ENCODE measurements at regions not wholly inside any gene's neighbourhood (a gene's known extent, or its start where the extent isn't known, plus 50 kb on each side); places are given as distances from the start of the nearest gene placed in this dataset.

- TF ChIP-seq, protein P1, sequence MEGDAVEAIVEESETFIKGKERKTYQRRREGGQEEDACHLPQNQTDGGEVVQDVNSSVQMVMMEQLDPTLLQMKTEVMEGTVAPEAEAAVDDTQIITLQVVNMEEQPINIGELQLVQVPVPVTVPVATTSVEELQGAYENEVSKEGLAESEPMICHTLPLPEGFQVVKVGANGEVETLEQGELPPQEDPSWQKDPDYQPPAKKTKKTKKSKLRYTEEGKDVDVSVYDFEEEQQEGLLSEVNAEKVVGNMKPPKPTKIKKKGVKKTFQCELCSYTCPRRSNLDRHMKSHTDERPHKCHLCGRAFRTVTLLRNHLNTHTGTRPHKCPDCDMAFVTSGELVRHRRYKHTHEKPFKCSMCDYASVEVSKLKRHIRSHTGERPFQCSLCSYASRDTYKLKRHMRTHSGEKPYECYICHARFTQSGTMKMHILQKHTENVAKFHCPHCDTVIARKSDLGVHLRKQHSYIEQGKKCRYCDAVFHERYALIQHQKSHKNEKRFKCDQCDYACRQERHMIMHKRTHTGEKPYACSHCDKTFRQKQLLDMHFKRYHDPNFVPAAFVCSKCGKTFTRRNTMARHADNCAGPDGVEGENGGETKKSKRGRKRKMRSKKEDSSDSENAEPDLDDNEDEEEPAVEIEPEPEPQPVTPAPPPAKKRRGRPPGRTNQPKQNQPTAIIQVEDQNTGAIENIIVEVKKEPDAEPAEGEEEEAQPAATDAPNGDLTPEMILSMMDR (IDR thresholded peaks at IDR 0.05; ENCODE audit: insufficient read depth, low read depth, low read length, missing control alignments), result no peak
- DNase-seq (ENCODE audit: low read depth), result no peak
- H3K4me3 ChIP-seq (ENCODE audit: low read length), result no peak overlapping the region
These were observed 265.3 kb upstream of the PLEKHG7 start for GRCh38 chr12:92437452-92437851.

- no peak overlapping the region for H3K4me3 ChIP-seq (ENCODE audit: low read length)
- TF ChIP-seq, protein P1 (IDR thresholded peaks at IDR 0.05; ENCODE audit: insufficient read depth, low read depth, low read length, missing control alignments), result no peak
- DNase-seq (ENCODE audit: low read depth), result no peak
These were observed 265.9 kb upstream of the PLEKHG7 start for GRCh38 chr12:92436856-92437255.

DNA sequence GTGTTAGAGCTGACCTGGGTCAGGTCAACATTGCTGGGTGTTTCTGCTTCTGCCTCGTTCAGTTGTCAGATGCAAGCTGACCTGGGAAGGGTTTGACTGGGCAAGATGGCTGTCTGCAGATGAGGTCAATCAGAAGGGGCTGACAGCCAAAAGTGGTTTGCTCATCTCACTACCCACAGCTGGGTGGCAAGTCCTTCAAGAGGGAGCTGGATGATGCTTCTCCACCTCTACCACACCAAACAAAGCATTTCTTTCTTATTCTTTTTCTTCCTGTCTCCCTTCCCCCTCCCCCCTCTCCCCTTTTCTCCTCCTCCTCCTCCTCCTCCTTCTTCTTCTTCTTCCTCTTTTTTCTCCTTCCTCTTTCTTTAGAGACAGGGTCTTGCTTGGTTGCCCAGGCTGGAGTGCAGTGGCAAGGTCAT lies 268.2 kb upstream of the PLEKHG7 start:
- no peak overlapping the region for H3K4me3 ChIP-seq (ENCODE audit: low read length)
- no peak for DNase-seq (ENCODE audit: low read depth)
- TF ChIP-seq, protein P1 (IDR thresholded peaks at IDR 0.05; ENCODE audit: insufficient read depth, low read depth, low read length, missing control alignments), result no peak

GRCh38 chr12:92432724-92433441 lies 269.9 kb upstream of the PLEKHG7 start:
- no peak for DNase-seq (ENCODE audit: low read depth)
- no peak overlapping the region for H3K4me3 ChIP-seq (ENCODE audit: low read length)
- TF ChIP-seq, protein P1 (IDR thresholded peaks at IDR 0.05; ENCODE audit: insufficient read depth, low read depth, low read length, missing control alignments), result no peak

GRCh38 chr12:92431146-92431545 lies 271.6 kb upstream of the PLEKHG7 start:
- H3K4me3 ChIP-seq (ENCODE audit: low read length), result no peak overlapping the region
- DNase-seq (ENCODE audit: low read depth), result no peak
- TF ChIP-seq, protein P1 (IDR thresholded peaks at IDR 0.05; ENCODE audit: insufficient read depth, low read depth, low read length, missing control alignments), result no peak

GRCh38 chr12:92426332-92426731 lies 276.5 kb upstream of the PLEKHG7 start:
- H3K4me3 ChIP-seq (ENCODE audit: low read length), result no peak overlapping the region
- TF ChIP-seq, protein P1 (IDR thresholded peaks at IDR 0.05; ENCODE audit: insufficient read depth, low read depth, low read length, missing control alignments), result no peak

GRCh38 chr12:92425165-92425564 lies 277.6 kb upstream of the PLEKHG7 start:
- DNase-seq (ENCODE audit: low read depth), result no peak
- TF ChIP-seq, protein P1 (IDR thresholded peaks at IDR 0.05; ENCODE audit: insufficient read depth, low read depth, low read length, missing control alignments), result no peak
- no peak overlapping the region for H3K4me3 ChIP-seq (ENCODE audit: low read length)

More at GRCh38 chr12:92426332-92426731, 276.5 kb upstream of the PLEKHG7 start:
- no peak for DNase-seq (ENCODE audit: low read depth)
